ENCODE measurements at regions not wholly inside any gene's neighbourhood (a gene's known extent, or its start where the extent isn't known, plus 50 kb on each side); places are given as distances from the start of the nearest gene placed in this dataset.

DNA sequence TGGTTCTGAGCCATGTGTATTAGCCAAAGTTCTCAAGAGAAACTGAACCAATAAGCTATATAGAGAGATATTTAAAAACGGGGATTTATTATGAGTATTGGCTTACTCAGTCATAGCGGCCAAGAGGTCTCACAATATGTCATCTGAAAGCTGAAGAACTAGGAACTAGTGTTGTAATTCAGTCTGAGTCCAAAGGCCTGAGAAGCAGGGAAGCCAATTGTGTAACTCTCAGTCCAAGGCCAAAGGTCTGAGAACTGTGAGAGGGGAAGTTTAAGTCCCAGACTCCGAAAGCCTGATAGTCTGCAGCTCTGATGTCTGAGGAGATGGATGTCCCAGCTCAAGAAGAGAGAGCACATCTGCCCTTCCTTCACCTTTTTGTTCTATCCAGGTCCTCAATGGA is 344.8 kb upstream of the USP15 start:
- no peak for TF ChIP-seq EZH2phosphoT487 (IDR thresholded peaks at IDR 0.05; ENCODE audit: borderline replicate concordance, low read depth, low read length)
- TF ChIP-seq, protein P1, sequence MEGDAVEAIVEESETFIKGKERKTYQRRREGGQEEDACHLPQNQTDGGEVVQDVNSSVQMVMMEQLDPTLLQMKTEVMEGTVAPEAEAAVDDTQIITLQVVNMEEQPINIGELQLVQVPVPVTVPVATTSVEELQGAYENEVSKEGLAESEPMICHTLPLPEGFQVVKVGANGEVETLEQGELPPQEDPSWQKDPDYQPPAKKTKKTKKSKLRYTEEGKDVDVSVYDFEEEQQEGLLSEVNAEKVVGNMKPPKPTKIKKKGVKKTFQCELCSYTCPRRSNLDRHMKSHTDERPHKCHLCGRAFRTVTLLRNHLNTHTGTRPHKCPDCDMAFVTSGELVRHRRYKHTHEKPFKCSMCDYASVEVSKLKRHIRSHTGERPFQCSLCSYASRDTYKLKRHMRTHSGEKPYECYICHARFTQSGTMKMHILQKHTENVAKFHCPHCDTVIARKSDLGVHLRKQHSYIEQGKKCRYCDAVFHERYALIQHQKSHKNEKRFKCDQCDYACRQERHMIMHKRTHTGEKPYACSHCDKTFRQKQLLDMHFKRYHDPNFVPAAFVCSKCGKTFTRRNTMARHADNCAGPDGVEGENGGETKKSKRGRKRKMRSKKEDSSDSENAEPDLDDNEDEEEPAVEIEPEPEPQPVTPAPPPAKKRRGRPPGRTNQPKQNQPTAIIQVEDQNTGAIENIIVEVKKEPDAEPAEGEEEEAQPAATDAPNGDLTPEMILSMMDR (conservative IDR thresholded peaks at IDR 0.05; ENCODE audit: low read length) = no peak

Measured in OCI-LY7 (cell line).